H9 (cell line): ENCODE measurements at regions not wholly inside any gene's neighbourhood (a gene's known extent, or its start where the extent isn't known, plus 50 kb on each side); places are given as distances from the start of the nearest gene placed in this dataset.

Experiments
- DNase-seq: peaks from one replicate; pipeline ENCODE4 v3.0.0-alpha.2; 2017
- H2AFZ ChIP-seq: one replicate; pipeline ENCODE4 v1.6.1; 2013; ENCODE audit warnings: mild to moderate bottlenecking, low read length, control low read depth, moderate library complexity
- H2AK5ac ChIP-seq: 2 replicates; pipeline ENCODE4 v1.6.1; 2013; ENCODE audit warnings: low read length, control low read depth, mixed read lengths; ENCODE audit not compliant: insufficient read length
- H2BK120ac ChIP-seq: one replicate; pipeline ENCODE4 v1.6.1; 2013; ENCODE audit warnings: low read depth, mild to moderate bottlenecking, low read length, control low read depth, inconsistent platforms; ENCODE audit not compliant: poor library complexity, severe bottlenecking
- H2BK12ac ChIP-seq: 2 replicates; pipeline ENCODE4 v1.6.1; 2013; ENCODE audit warnings: low read length, control low read depth, mixed read lengths, low read depth; ENCODE audit not compliant: insufficient read length
- H2BK15ac ChIP-seq: 2 replicates; pipeline ENCODE4 v1.6.1; 2013; ENCODE audit warnings: low read depth, low read length, control low read depth
- H2BK20ac ChIP-seq: one replicate; pipeline ENCODE4 v1.6.1; 2013; ENCODE audit warnings: low read depth, mild to moderate bottlenecking, low read length, control low read depth, inconsistent platforms; ENCODE audit not compliant: poor library complexity, severe bottlenecking
- H2BK5ac ChIP-seq: 2 replicates; pipeline ENCODE4 v1.6.1; 2013; ENCODE audit warnings: low read length, control low read depth, mixed read lengths; ENCODE audit not compliant: insufficient read length
- H3K14ac ChIP-seq: 2 replicates; pipeline ENCODE4 v1.6.1; 2013; ENCODE audit warnings: low read length, control low read depth; ENCODE audit not compliant: insufficient read depth
- H3K18ac ChIP-seq: 2 replicates; pipeline ENCODE4 v1.6.1; 2013; ENCODE audit warnings: low read depth, mild to moderate bottlenecking, mixed read lengths, low read length, control low read depth; ENCODE audit not compliant: insufficient read length
- H3K23ac ChIP-seq: 2 replicates; pipeline ENCODE4 v1.6.1; 2013; ENCODE audit warnings: low read length, control low read depth, mixed read lengths, low read depth; ENCODE audit not compliant: insufficient read length
- H3K23me2 ChIP-seq: 2 replicates; pipeline ENCODE4 v1.6.1; 2013; ENCODE audit warnings: low read depth, mild to moderate bottlenecking, mixed read lengths, low read length, control low read depth; ENCODE audit not compliant: insufficient read length, poor library complexity, severe bottlenecking
- H3K27ac ChIP-seq: 2 replicates; pipeline ENCODE4 v1.5.1; 2013; ENCODE audit warnings: low read length, control low read depth, mixed read lengths, low read depth; ENCODE audit not compliant: insufficient read length
- H3K27me3 ChIP-seq: 2 replicates; pipeline ENCODE4 v1.6.1; 2013; ENCODE audit warnings: low read length, control low read depth, inconsistent platforms; ENCODE audit not compliant: insufficient read depth
- H3K4ac ChIP-seq: 2 replicates; pipeline ENCODE4 v1.6.1; 2013; ENCODE audit warnings: low read depth, mild to moderate bottlenecking, control low read depth, inconsistent platforms, low read length, moderate library complexity
- H3K4me1 ChIP-seq: 2 replicates; pipeline ENCODE4 v1.6.1; 2013; ENCODE audit warnings: low read length, control low read depth, inconsistent platforms; ENCODE audit not compliant: insufficient read depth
- H3K4me2 ChIP-seq: 2 replicates; pipeline ENCODE4 v1.6.1; 2013; ENCODE audit warnings: low read length, control low read depth, mixed read lengths; ENCODE audit not compliant: insufficient read length, insufficient read depth
- H3K56ac ChIP-seq: 2 replicates; pipeline ENCODE4 v1.6.1; 2013; ENCODE audit warnings: low read depth, mild to moderate bottlenecking, mixed read lengths, low read length, control low read depth; ENCODE audit not compliant: insufficient read length
- H3K79me1 ChIP-seq: 2 replicates; pipeline ENCODE4 v1.6.1; 2013; ENCODE audit warnings: low read depth, mild to moderate bottlenecking, moderate library complexity, low read length, control low read depth, inconsistent platforms; ENCODE audit not compliant: insufficient read depth, poor library complexity, severe bottlenecking
- H3K79me2 ChIP-seq: 2 replicates; pipeline ENCODE4 v1.6.1; 2013; ENCODE audit warnings: low read length, control low read depth, inconsistent platforms; ENCODE audit not compliant: insufficient read depth
- H3K9ac ChIP-seq: 2 replicates; pipeline ENCODE4 v1.6.1; 2013; ENCODE audit warnings: low read length, control low read depth, mixed read lengths; ENCODE audit not compliant: insufficient read length; ENCODE audit errors: extremely low read depth
- H3K9me3 ChIP-seq: one replicate; pipeline ENCODE4 v1.6.1; 2013; ENCODE audit warnings: low read depth, low read length, inconsistent platforms; ENCODE audit not compliant: control insufficient read depth
- H3T11ph ChIP-seq: one replicate; pipeline ENCODE4 v1.6.1; 2013; ENCODE audit warnings: mild to moderate bottlenecking, low read length, control low read depth, inconsistent platforms
- H4K20me1 ChIP-seq: one replicate; pipeline ENCODE4 v1.6.1; 2013; ENCODE audit not compliant: control insufficient read depth, insufficient read length, insufficient read depth
- H4K5ac ChIP-seq: 2 replicates; pipeline ENCODE4 v1.6.1; 2013; ENCODE audit warnings: low read depth, mild to moderate bottlenecking, mixed read lengths, low read length, control low read depth; ENCODE audit not compliant: insufficient read length
- H4K8ac ChIP-seq: replicated peaks from 2 replicates; pipeline ENCODE4 v1.6.1; 2013; ENCODE audit warnings: low read length, control low read depth, mixed read lengths, low read depth; ENCODE audit not compliant: insufficient read length
- H4K91ac ChIP-seq: 2 replicates; pipeline ENCODE4 v1.6.1; 2013; ENCODE audit warnings: low read depth, mild to moderate bottlenecking, moderate library complexity, mixed read lengths, low read length, control low read depth; ENCODE audit not compliant: insufficient read length
- H3K27ac Mint-ChIP-seq, 3 experiments: 2 replicates in 2 of 3; 3 replicates in 1 of 3; pipeline ENCODE4 v1.8.0; 2020 to 2021; ENCODE audit warnings: mixed read lengths in 3 of 3, mild to moderate bottlenecking in 1 of 3, moderate library complexity in 1 of 3
- H3K27me3 Mint-ChIP-seq: 2 replicates; pipeline ENCODE4 v1.8.0; 2021; ENCODE audit warnings: low read depth, mild to moderate bottlenecking, moderate library complexity, mixed read lengths
- H3K36me3 Mint-ChIP-seq, 3 experiments: 2 replicates in 2 of 3; 3 replicates in 1 of 3; pipeline ENCODE4 v1.8.0; 2020 to 2021; ENCODE audit warnings: low read depth in 3 of 3, mixed read lengths in 3 of 3; ENCODE audit not compliant: insufficient read depth in 1 of 3
- H3K4me1 Mint-ChIP-seq, 2 experiments: 2 replicates each; pipeline ENCODE4 v1.8.0; 2020; ENCODE audit warnings: mixed read lengths in 2 of 2
- H3K4me3 Mint-ChIP-seq, 2 experiments: 2 replicates in 1 of 2; 3 replicates in 1 of 2; pipeline ENCODE4 v1.8.0; 2020 to 2021; ENCODE audit warnings: mild to moderate bottlenecking in 2 of 2, mixed read lengths in 2 of 2, moderate library complexity in 1 of 2
- H3K9me3 Mint-ChIP-seq, 2 experiments: 2 replicates in 1 of 2; 3 replicates in 1 of 2; pipeline ENCODE4 v1.8.0; 2020; ENCODE audit warnings: mild to moderate bottlenecking in 2 of 2, mixed read lengths in 2 of 2, moderate library complexity in 1 of 2
- WGBS: extraction: QIAGEN DNeasy Blood & Tissue Kit; methylation state at CpG from one replicate; pipeline ENCODE4 v1.1.7; 2013; ENCODE audit warnings: missing lambda C conversion rate, low lambda C conversion rate, mixed read lengths; ENCODE audit not compliant: insufficient read length; ENCODE audit errors: extremely low coverage; 5-methylcytosine and 5-hydroxymethylcytosine counted together
- TF ChIP-seq, protein P1 (sequence below): fragments of 200-600 bp; sonication (generic); conservative IDR thresholded peaks from 3 replicates; pipeline ENCODE4 v1.8.0; 2021; ENCODE audit warnings: antibody characterized with exemption, mild to moderate bottlenecking

GRCh38 chr6:155853011-155853410 is 397.4 kb upstream of the NOX3 start:
- Histone ChIP-seq H3K56ac (no peak overlapping the region), H3K23me2 (no peaks in the 10 kb centered on the region), H2BK5ac (no peak overlapping the region), H3K79me1 (no peaks in the 10 kb centered on the region), H3K14ac (no peak overlapping the region), H3K23ac (no peak overlapping the region), H3K9ac (no peak overlapping the region), H2AFZ (no peak overlapping the region), H2BK120ac (no peak overlapping the region), H4K20me1 (no peaks in the 10 kb centered on the region), H3K4ac (no peak overlapping the region), H2BK15ac (no peak overlapping the region), H3K27me3 (no peaks in the 10 kb centered on the region), H3K18ac (no peak overlapping the region), H2AK5ac (no peak overlapping the region), H3K4me1 (no peaks in the 10 kb centered on the region), H4K8ac (no peak overlapping the region), H4K91ac (no peak overlapping the region), H3K27ac (no peak overlapping the region), H3K4me2 (no peak overlapping the region), H2BK20ac (no peak overlapping the region), H2BK12ac (no peak overlapping the region), H3K79me2 (no peaks in the 10 kb centered on the region), H4K5ac (no peak overlapping the region), H3K9me3 (no peaks in the 10 kb centered on the region), H3T11ph (no peak overlapping the region)
- Mint-ChIP-seq H3K4me1 (peaks cover 8 to 10% of the 10 kb centered on the region in 2 experiments), H3K27ac (no peak overlapping the region), H3K36me3 (peaks cover 2% of the 10 kb centered on the region in 3 experiments; a peak in 4 of 7 replicates), H3K4me3 (no peak overlapping the region), H3K27me3 (no peaks in the 10 kb centered on the region), H3K9me3 (peaks cover 2% of the 10 kb centered on the region in 2 experiments; a peak in 4 of 5 replicates)
- no peak for DNase-seq
- WGBS, result no CpG with 5 or more reads among the region's 2 CpGs
- TF ChIP-seq, protein P1, sequence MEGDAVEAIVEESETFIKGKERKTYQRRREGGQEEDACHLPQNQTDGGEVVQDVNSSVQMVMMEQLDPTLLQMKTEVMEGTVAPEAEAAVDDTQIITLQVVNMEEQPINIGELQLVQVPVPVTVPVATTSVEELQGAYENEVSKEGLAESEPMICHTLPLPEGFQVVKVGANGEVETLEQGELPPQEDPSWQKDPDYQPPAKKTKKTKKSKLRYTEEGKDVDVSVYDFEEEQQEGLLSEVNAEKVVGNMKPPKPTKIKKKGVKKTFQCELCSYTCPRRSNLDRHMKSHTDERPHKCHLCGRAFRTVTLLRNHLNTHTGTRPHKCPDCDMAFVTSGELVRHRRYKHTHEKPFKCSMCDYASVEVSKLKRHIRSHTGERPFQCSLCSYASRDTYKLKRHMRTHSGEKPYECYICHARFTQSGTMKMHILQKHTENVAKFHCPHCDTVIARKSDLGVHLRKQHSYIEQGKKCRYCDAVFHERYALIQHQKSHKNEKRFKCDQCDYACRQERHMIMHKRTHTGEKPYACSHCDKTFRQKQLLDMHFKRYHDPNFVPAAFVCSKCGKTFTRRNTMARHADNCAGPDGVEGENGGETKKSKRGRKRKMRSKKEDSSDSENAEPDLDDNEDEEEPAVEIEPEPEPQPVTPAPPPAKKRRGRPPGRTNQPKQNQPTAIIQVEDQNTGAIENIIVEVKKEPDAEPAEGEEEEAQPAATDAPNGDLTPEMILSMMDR, result no peak
